Ovary (tissue), 3 donors: ENCODE measurements at regions not wholly inside any gene's neighbourhood (a gene's known extent, or its start where the extent isn't known, plus 50 kb on each side); places are given as distances from the start of the nearest gene placed in this dataset.

Experiments used
- CTCF ChIP-seq, 3 donors: fragments of 450-650 bp in 2 of 3; fragments of 200-600 bp in 1 of 3; IDR thresholded peaks; one replicate each; pipeline versions ENCODE4 v1.5.1 to v1.8.0; 2016 to 2022; ENCODE audit warnings: antibody characterized with exemption in 3 of 3, mild to moderate bottlenecking in 1 of 3
- EP300 ChIP-seq: sonication (generic); formaldehyde crosslinking; IDR thresholded peaks from one replicate; pipeline ENCODE4 v1.6.1; 2017; ENCODE audit warnings: antibody characterized with exemption
- POLR2A ChIP-seq: fragments of 450-650 bp; IDR thresholded peaks from one replicate; pipeline ENCODE4 v1.6.1; 2017; ENCODE audit warnings: antibody characterized with exemption, mild to moderate bottlenecking, moderate library complexity
- donor health status: DM: no; HTN: no; CAD: no.

- TF ChIP-seq CTCF (IDR thresholded peaks at IDR 0.05) (no peak), POLR2A (no peak), EP300 (no peak)
Measured at GRCh38 chr3:194989241-194989640, 281.7 kb downstream of the XXYLT1 start.
